Sigmoid colon (tissue), 6 donors: ENCODE measurements at regions not wholly inside any gene's neighbourhood (a gene's known extent, or its start where the extent isn't known, plus 50 kb on each side); places are given as distances from the start of the nearest gene placed in this dataset.
A peak's percentile ranks its signal among the peaks of the same experiment; 100 is the strongest.

Experiments used
- DNase-seq: peaks from one replicate; pipeline ENCODE4 v3.0.0-alpha.2; 2019
- H3K27ac ChIP-seq, 4 donors: fragments of 200-600 bp; sonication (generic); one replicate each; pipeline ENCODE4 v1.5.1; 2016 to 2019; ENCODE audit warnings: mild to moderate bottlenecking in 1 of 4
- H3K27me3 ChIP-seq, 3 donors: fragments of 200-600 bp; sonication (generic); one replicate each; pipeline ENCODE4 v1.5.1; 2019; ENCODE audit warnings: mild to moderate bottlenecking in 1 of 3
- H3K36me3 ChIP-seq, 4 donors: fragments of 200-600 bp; sonication (generic); one replicate each; pipeline ENCODE4 v1.5.1; 2016 to 2019
- H3K4me1 ChIP-seq, 4 donors: fragments of 200-600 bp; sonication (generic); one replicate each; pipeline ENCODE4 v1.5.1; 2017 to 2019
- H3K4me3 ChIP-seq, 4 donors: fragments of 200-600 bp; sonication (generic); one replicate each; pipeline ENCODE4 v1.5.1; 2017 to 2019; ENCODE audit warnings: mild to moderate bottlenecking in 2 of 4, moderate library complexity in 1 of 4
- H3K9me3 ChIP-seq, 4 donors: fragments of 200-600 bp in 3 of 4; sonication (generic) in 3 of 4; one replicate each; pipeline versions ENCODE4 v1.5.1 to v1.6.1; 2013 to 2019
- CTCF ChIP-seq, 4 experiments: fragments of 450-650 bp in 3 of 4; fragments of 200-600 bp in 1 of 4; IDR thresholded peaks; one replicate each; pipeline ENCODE4 v1.5.1; 2016 to 2019; ENCODE audit warnings: antibody characterized with exemption in 4 of 4, mild to moderate bottlenecking in 3 of 4, moderate library complexity in 2 of 4
- EP300 ChIP-seq, 4 donors: sonication (generic); formaldehyde crosslinking; IDR thresholded peaks; one replicate each; pipeline ENCODE4 v1.6.1; 2017; ENCODE audit warnings: antibody characterized with exemption in 4 of 4
- POLR2A ChIP-seq, 2 donors: fragments of 450-650 bp; IDR thresholded peaks; one replicate each; pipeline ENCODE4 v1.6.1; 2016; ENCODE audit warnings: antibody characterized with exemption in 2 of 2, mild to moderate bottlenecking in 2 of 2, moderate library complexity in 2 of 2
- POLR2AphosphoS5 ChIP-seq, 4 donors: sonication (generic); formaldehyde crosslinking; IDR thresholded peaks; one replicate each; pipeline ENCODE4 v1.6.1; 2017; ENCODE audit warnings: antibody characterized with exemption in 4 of 4
- WGBS, 2 donors: extraction: QIAGEN DNeasy Blood & Tissue Kit; methylation state at CpG; one replicate each; pipeline ENCODE4 v1.1.7; 2013; 5-methylcytosine and 5-hydroxymethylcytosine counted together
- intact Hi-C: fragments of 100-400 bp; cut with DNase I; formaldehyde crosslinking; loops from one replicate; pipeline ENCODE4 v1.15.1; 2023
- donor health status: healthy with polysubstance abuse.
- donor health status: healthy.

GRCh38 chr7:155916926-155917655 lies 104.8 kb upstream of the SHH start:
- Histone ChIP-seq H3K9me3 (no peaks in the 10 kb centered on the region), H3K4me3 (no peak overlapping the region), H3K27ac (no peak overlapping the region), H3K36me3 (no peaks in the 10 kb centered on the region), H3K27me3 (no peaks in the 10 kb centered on the region), H3K4me1 (no peaks in the 10 kb centered on the region)
- WGBS, 2 donors = 50 to 68% methylated on average over 12 of the region's 12 CpGs
- no peak for DNase-seq
- intact Hi-C loops = no loop called here
- TF ChIP-seq EP300 (IDR thresholded peaks at IDR 0.05) (no peak), POLR2AphosphoS5 (IDR thresholded peaks at IDR 0.05) (no peak), POLR2A (IDR thresholded peaks at IDR 0.05) (no peak), CTCF (IDR thresholded peaks at IDR 0.05) (no peak)

- no peak overlapping the region for H3K4me3 ChIP-seq
- no peaks in the 10 kb centered on the region for H3K27me3 ChIP-seq
- H3K27ac ChIP-seq = no peak overlapping the region
- intact Hi-C loops = no loop called here
- H3K36me3 ChIP-seq = no peaks in the 10 kb centered on the region
- no peak for TF ChIP-seq POLR2A (IDR thresholded peaks at IDR 0.05)
- TF ChIP-seq CTCF (IDR thresholded peaks at IDR 0.05) = no peak
- no peak for TF ChIP-seq POLR2AphosphoS5 (IDR thresholded peaks at IDR 0.05)
- TF ChIP-seq EP300 (IDR thresholded peaks at IDR 0.05) = no peak
- 81 to 82% methylated on average over 10 of the region's 10 CpGs for WGBS, 2 donors
- H3K9me3 ChIP-seq = no peaks in the 10 kb centered on the region
- no peak for DNase-seq
- H3K4me1 ChIP-seq = no peaks in the 10 kb centered on the region
Measured at GRCh38 chr7:155914341-155914740, 102.1 kb upstream of the SHH start.

- intact Hi-C loops = no loop called here
- no peak for DNase-seq
- no peaks in the 10 kb centered on the region for H3K4me1 ChIP-seq
- no peak overlapping the region for H3K4me3 ChIP-seq
- H3K9me3 ChIP-seq = no peaks in the 10 kb centered on the region
- WGBS, 2 donors = 85 to 88% methylated on average over 11 of the region's 11 CpGs
- no peaks in the 10 kb centered on the region for H3K27me3 ChIP-seq
- TF ChIP-seq POLR2A (IDR thresholded peaks at IDR 0.05) (no peak), CTCF (IDR thresholded peaks at IDR 0.05) (no peak), EP300 (IDR thresholded peaks at IDR 0.05) (no peak)
- H3K36me3 ChIP-seq = no peaks in the 10 kb centered on the region
- no peak overlapping the region for H3K27ac ChIP-seq
Measured at GRCh38 chr7:155913719-155914118, 101.5 kb upstream of the SHH start.

- no peaks in the 10 kb centered on the region for H3K36me3 ChIP-seq
- no peaks in the 10 kb centered on the region for H3K27me3 ChIP-seq
- H3K4me1 ChIP-seq = no peaks in the 10 kb centered on the region
- no peak overlapping the region for H3K4me3 ChIP-seq
- peak overlapping the region in 1 of 4 donors; percentile 27 for H3K27ac ChIP-seq
- TF ChIP-seq EP300 (IDR thresholded peaks at IDR 0.05) = no peak
- TF ChIP-seq POLR2AphosphoS5 (IDR thresholded peaks at IDR 0.05) = no peak
- no peak for TF ChIP-seq CTCF (IDR thresholded peaks at IDR 0.05)
- no peak for TF ChIP-seq POLR2A (IDR thresholded peaks at IDR 0.05)
- H3K9me3 ChIP-seq = no peaks in the 10 kb centered on the region
- no peak for DNase-seq
- 84 to 85% methylated on average over 7 of the region's 7 CpGs for WGBS, 2 donors
- intact Hi-C loops = no loop called here
Measured at GRCh38 chr7:155913291-155913690, 101.0 kb upstream of the SHH start.
